SK-N-SH treated with all-trans-retinoic acid at 6 μM for 48 hours (cell line): ENCODE measurements at regions not wholly inside any gene's neighbourhood (a gene's known extent, or its start where the extent isn't known, plus 50 kb on each side); places are given as distances from the start of the nearest gene placed in this dataset.

Source experiments
- BACH2 ChIP-seq: fragments of 250-450 bp; sonication (Bioruptor Pico); IDR thresholded peaks from 2 replicates; pipeline ENCODE4 v1.9.0; 2021; ENCODE audit warnings: mild to moderate bottlenecking, borderline replicate concordance
- CREB5 ChIP-seq: fragments of 250-450 bp; sonication (Bioruptor Pico); IDR thresholded peaks from 2 replicates; pipeline ENCODE4 v1.5.1; 2020; ENCODE audit warnings: low read depth, mild to moderate bottlenecking, moderate library complexity
- PPARA ChIP-seq: fragments of 250-450 bp; sonication (Bioruptor Pico); IDR thresholded peaks from 2 replicates; pipeline ENCODE4 v1.5.0; 2020; ENCODE audit warnings: mild to moderate bottlenecking, borderline replicate concordance
- RARB ChIP-seq: fragments of 250-450 bp; sonication (Bioruptor Pico); IDR thresholded peaks from 2 replicates; pipeline ENCODE4 v1.8.0; 2021; ENCODE audit warnings: mild to moderate bottlenecking, moderate library complexity
- SNAI2 ChIP-seq: fragments of 250-450 bp; sonication (Bioruptor Pico); IDR thresholded peaks from 2 replicates; pipeline ENCODE4 v1.5.0; 2020; ENCODE audit warnings: mild to moderate bottlenecking, moderate library complexity

GRCh38 chr2:67165523-67165990 is 231.6 kb upstream of the ETAA1 start:
- TF ChIP-seq SNAI2 (CRISPR knock-in tag): no peak
- no peak for TF ChIP-seq RARB (CRISPR knock-in tag)
- no peak for TF ChIP-seq BACH2 (CRISPR knock-in tag)
- no peak for TF ChIP-seq CREB5 (CRISPR knock-in tag)
- no peak for TF ChIP-seq PPARA (CRISPR knock-in tag)
